Esophagus squamous epithelium (tissue), 4 donors: ENCODE measurements at regions not wholly inside any gene's neighbourhood (a gene's known extent, or its start where the extent isn't known, plus 50 kb on each side); places are given as distances from the start of the nearest gene placed in this dataset.

Source experiments
- CTCF ChIP-seq, 6 experiments: fragments of 450-650 bp in 4 of 6; fragments of 200-600 bp in 2 of 6; sonication (generic) in 2 of 6; IDR thresholded peaks; one replicate each; pipeline ENCODE4 v1.5.1; 2016 to 2019; ENCODE audit warnings: antibody characterized with exemption in 6 of 6, mild to moderate bottlenecking in 4 of 6, moderate library complexity in 4 of 6
- POLR2A ChIP-seq, 4 donors: fragments of 450-650 bp; IDR thresholded peaks; one replicate each; pipeline ENCODE4 v1.6.1; 2017; ENCODE audit warnings: antibody characterized with exemption in 4 of 4, mild to moderate bottlenecking in 4 of 4, moderate library complexity in 3 of 4

GRCh38 chr7:124412531-124412930 is 353.1 kb downstream of the GPR37 start:
- TF ChIP-seq CTCF (IDR thresholded peaks at IDR 0.05) (no peak), POLR2A (IDR thresholded peaks at IDR 0.05) (no peak)
